Endothelial cell of umbilical vein (primary cell): ENCODE measurements at regions not wholly inside any gene's neighbourhood (a gene's known extent, or its start where the extent isn't known, plus 50 kb on each side); places are given as distances from the start of the nearest gene placed in this dataset.

Source experiments
- CTCF ChIP-seq, 2 donors: IDR thresholded peaks; 1 replicate in 1 of 2; 2 replicates in 1 of 2; pipeline ENCODE4 v1.5.1; 2011; ENCODE audit warnings: low read length in 2 of 2, mild to moderate bottlenecking in 2 of 2, moderate library complexity in 2 of 2, control low read depth in 1 of 2, inconsistent platforms in 1 of 2, low read depth in 1 of 2; ENCODE audit not compliant: insufficient read depth in 1 of 2; ENCODE audit errors: extremely low read depth in 1 of 2
- EZH2 ChIP-seq: IDR thresholded peaks from 2 replicates; pipeline ENCODE4 v1.6.1; 2012; ENCODE audit warnings: borderline replicate concordance, low read depth, mild to moderate bottlenecking, moderate library complexity, low read length, inconsistent platforms; ENCODE audit not compliant: severe bottlenecking
- GATA2 ChIP-seq: IDR thresholded peaks from 2 replicates; pipeline ENCODE4 v1.7.0; 2011; ENCODE audit warnings: low read depth, mild to moderate bottlenecking, moderate library complexity, mixed read lengths, low read length; ENCODE audit not compliant: insufficient read length, insufficient read depth
- JUN ChIP-seq: IDR thresholded peaks from 2 replicates; pipeline ENCODE4 v1.6.1; 2011; ENCODE audit warnings: borderline replicate concordance, low read depth; ENCODE audit not compliant: insufficient read length, insufficient read depth
- MYC ChIP-seq: IDR thresholded peaks from one replicate; pipeline ENCODE4 v1.6.1; 2011; ENCODE audit warnings: mild to moderate bottlenecking, low read depth, low read length
- POLR2A ChIP-seq: IDR thresholded peaks from 2 replicates; pipeline ENCODE4 v1.6.1; 2012; ENCODE audit warnings: low read depth, mild to moderate bottlenecking, control low read depth, low read length
- POLR2AphosphoS5 ChIP-seq: IDR thresholded peaks from 2 replicates; pipeline ENCODE4 v1.6.1; 2012; ENCODE audit warnings: low read depth, mild to moderate bottlenecking, control low read depth, low read length, moderate library complexity; ENCODE audit not compliant: insufficient read depth

GRCh38 chr12:91515944-91516694, 333.5 kb upstream of the DCN start:
- TF ChIP-seq POLR2AphosphoS5, result no peak
- TF ChIP-seq MYC, result no peak
- no peak for TF ChIP-seq CTCF (IDR thresholded peaks at IDR 0.05; ENCODE audit: extremely low read depth in 1 of 2, insufficient read depth in 1 of 2, low read depth in 1 of 2, low read length in 2 of 2)
- TF ChIP-seq POLR2A, result no peak
- no peak for TF ChIP-seq EZH2
- no peak for TF ChIP-seq GATA2
- TF ChIP-seq JUN, result no peak
